HEK293 (cell line): ENCODE measurements at regions not wholly inside any gene's neighbourhood (a gene's known extent, or its start where the extent isn't known, plus 50 kb on each side); places are given as distances from the start of the nearest gene placed in this dataset.

Experiments used
- CTCF ChIA-PET: fragments of 350-600 bp; formaldehyde crosslinking; extraction: SDS; loops from one replicate; lab custom pipeline; 2021; ENCODE audit warnings: antibody characterized with exemption; lab: Yijun Ruan, JAX
- POLR2A ChIA-PET: fragments of 300-600 bp; formaldehyde crosslinking; extraction: SDS; loops from one replicate; lab custom pipeline; 2020; ENCODE audit warnings: antibody characterized with exemption, inconsistent platforms; lab: Yijun Ruan, JAX
- H3K27ac ChIP-seq: fragments of 200-500 bp; sonication (Bioruptor generic); 2 replicates; pipeline ENCODE4 v1.5.1; 2014; ENCODE audit warnings: low read depth, low read length, control low read depth, inconsistent platforms; ENCODE audit errors: extremely low read depth
- H3K36me3 ChIP-seq, 2 experiments: fragments of 200-500 bp in 1 of 2; sonication (Bioruptor generic) in 1 of 2; 1 replicate in 1 of 2; 2 replicates in 1 of 2; pipeline ENCODE4 v1.5.1; 2014 to 2017; ENCODE audit warnings: inconsistent platforms in 2 of 2, low read length in 2 of 2; ENCODE audit not compliant: control insufficient read depth in 2 of 2, insufficient read depth in 1 of 2
- H3K4me1 ChIP-seq: fragments of 200-500 bp; sonication (Bioruptor generic); 2 replicates; pipeline ENCODE4 v1.5.1; 2014; ENCODE audit warnings: mild to moderate bottlenecking, low read length, inconsistent platforms; ENCODE audit not compliant: control insufficient read depth, insufficient read depth
- H3K4me3 ChIP-seq: 2 replicates; pipeline ENCODE4 v1.5.1; 2011; ENCODE audit warnings: low read depth, mild to moderate bottlenecking, control low read depth, low read length, moderate library complexity
- H3K9me3 ChIP-seq: fragments of 200-500 bp; sonication (Bioruptor generic); 2 replicates; pipeline ENCODE4 v1.5.1; 2014; ENCODE audit warnings: low read depth, low read length, inconsistent platforms; ENCODE audit not compliant: control insufficient read depth, insufficient read depth
- BCL11A ChIP-seq: fragments of 450-650 bp; formaldehyde crosslinking; IDR thresholded peaks from 2 replicates; pipeline ENCODE4 v1.5.1; 2016; ENCODE audit warnings: low read depth, missing biosample characterization, missing genetic modification characterization
- EGR2 ChIP-seq: fragments of 450-650 bp; formaldehyde crosslinking; IDR thresholded peaks from 2 replicates; pipeline ENCODE4 v1.5.1; 2016; ENCODE audit warnings: low read depth, missing biosample characterization, missing genetic modification characterization
- KLF10 ChIP-seq: fragments of 450-650 bp; IDR thresholded peaks from 2 replicates; pipeline ENCODE4 v1.5.1; 2018; ENCODE audit warnings: missing biosample characterization, mild to moderate bottlenecking, missing genetic modification characterization
- ZNF10 ChIP-seq: fragments of 450-650 bp; formaldehyde crosslinking; IDR thresholded peaks from 2 replicates; pipeline ENCODE4 v1.5.1; 2017; ENCODE audit warnings: missing biosample characterization, missing genetic modification characterization
- ZNF223 ChIP-seq: fragments of 450-650 bp; formaldehyde crosslinking; IDR thresholded peaks from 2 replicates; pipeline ENCODE4 v1.5.1; 2016; ENCODE audit warnings: missing biosample characterization, missing genetic modification characterization
- ZNF23 ChIP-seq: fragments of 450-650 bp; formaldehyde crosslinking; IDR thresholded peaks from 2 replicates; pipeline ENCODE4 v1.5.1; 2016; ENCODE audit warnings: missing biosample characterization, missing genetic modification characterization, borderline replicate concordance
- ZNF239 ChIP-seq: fragments of 450-650 bp; formaldehyde crosslinking; IDR thresholded peaks from 2 replicates; pipeline ENCODE4 v1.5.1; 2016; ENCODE audit warnings: missing biosample characterization, missing genetic modification characterization
- ZNF274 ChIP-seq, 2 experiments: fragments of 200-500 bp in 1 of 2; fragments of 450-650 bp in 1 of 2; sonication (Bioruptor generic) in 1 of 2; formaldehyde crosslinking in 1 of 2; IDR thresholded peaks; 2 replicates each; pipeline versions ENCODE4 v1.5.1 to v1.6.1; 2014 to 2016; ENCODE audit warnings: borderline replicate concordance in 1 of 2, inconsistent platforms in 1 of 2, low read length in 1 of 2, missing biosample characterization in 1 of 2, missing genetic modification characterization in 1 of 2
- ZNF311 ChIP-seq: fragments of 450-650 bp; formaldehyde crosslinking; IDR thresholded peaks from 2 replicates; pipeline ENCODE4 v1.5.1; 2017; ENCODE audit warnings: missing biosample characterization, missing genetic modification characterization, borderline replicate concordance
- ZNF362 ChIP-seq: fragments of 450-650 bp; formaldehyde crosslinking; IDR thresholded peaks from 2 replicates; pipeline ENCODE4 v1.5.1; 2016; ENCODE audit warnings: missing biosample characterization, missing genetic modification characterization
- ZNF501 ChIP-seq: fragments of 450-650 bp; formaldehyde crosslinking; IDR thresholded peaks from 2 replicates; pipeline ENCODE4 v1.5.1; 2016; ENCODE audit warnings: missing biosample characterization, missing genetic modification characterization
- ZNF660 ChIP-seq: fragments of 450-650 bp; IDR thresholded peaks from 2 replicates; pipeline ENCODE4 v1.5.1; 2018; ENCODE audit warnings: missing biosample characterization, mild to moderate bottlenecking, missing genetic modification characterization
- ZNF747 ChIP-seq: fragments of 450-650 bp; formaldehyde crosslinking; IDR thresholded peaks from 2 replicates; pipeline ENCODE4 v1.5.1; 2016; ENCODE audit warnings: missing biosample characterization, missing genetic modification characterization
- ZNF768 ChIP-seq: fragments of 450-650 bp; formaldehyde crosslinking; IDR thresholded peaks from 2 replicates; pipeline ENCODE4 v1.5.1; 2018; ENCODE audit warnings: missing biosample characterization, mild to moderate bottlenecking, missing genetic modification characterization
- TF ChIP-seq, protein P1 (sequence below): fragments of 450-650 bp; formaldehyde crosslinking; IDR thresholded peaks from 2 replicates; pipeline ENCODE4 v1.5.1; 2016; ENCODE audit warnings: missing biosample characterization, missing genetic modification characterization, borderline replicate concordance
- TF ChIP-seq, protein P2 (sequence below): fragments of 450-650 bp; formaldehyde crosslinking; IDR thresholded peaks from 2 replicates; pipeline ENCODE4 v1.5.1; 2017; ENCODE audit warnings: missing biosample characterization, missing genetic modification characterization

DNA sequence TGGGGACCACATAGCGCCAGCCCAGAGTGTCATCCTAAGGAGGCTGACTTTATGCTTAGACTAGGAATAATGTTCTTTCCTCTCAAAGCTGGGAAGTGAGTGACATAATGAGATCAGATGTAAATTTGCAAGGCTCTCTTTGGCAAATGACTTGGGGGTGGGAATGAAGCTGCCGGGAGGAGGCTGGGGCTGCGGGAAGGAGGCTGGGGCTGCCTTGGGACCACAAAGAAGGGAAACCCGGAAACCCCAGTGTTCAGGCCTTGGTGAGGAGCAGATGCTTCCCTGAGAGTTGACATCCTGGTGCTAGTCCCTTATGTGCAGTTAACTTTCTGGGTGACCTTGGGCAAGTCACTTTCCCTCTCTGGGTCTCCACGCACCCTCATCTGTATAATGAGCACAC, 182.0 kb downstream of the CHST1 start (continued):
- no peak for TF ChIP-seq ZNF274 (IDR thresholded peaks at IDR 0.05; ENCODE audit: low read length)
- no peak for TF ChIP-seq ZNF274 (tag by site-specific recombination; IDR thresholded peaks at IDR 0.05; ENCODE audit: borderline replicate concordance)
- TF ChIP-seq ZNF239 (tag by site-specific recombination): no peak

DNA sequence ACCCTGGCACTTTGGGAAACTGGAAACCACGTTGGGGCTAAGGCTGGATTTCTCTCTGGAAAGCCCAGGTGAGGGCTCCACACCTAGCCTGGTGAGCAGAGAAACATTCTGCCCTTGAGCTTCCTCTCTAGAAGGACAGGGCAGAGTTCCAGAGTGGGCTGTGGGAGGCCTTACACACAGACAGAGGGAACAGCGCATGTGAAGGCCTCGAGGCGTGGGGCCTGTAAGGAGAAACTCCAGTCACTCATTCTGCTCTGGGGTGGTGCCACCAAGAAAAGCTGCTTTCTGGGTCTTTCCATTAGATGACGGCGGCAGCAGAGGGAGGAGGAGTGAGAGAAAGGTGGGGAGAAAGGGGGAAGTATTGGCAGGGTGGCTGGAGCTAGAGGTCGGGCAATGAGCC, 183.1 kb downstream of the CHST1 start:
- H3K4me3 ChIP-seq: no peak overlapping the region
- ChIA-PET CTCF (interaction anchor here (0.7 kb wide), 1 partner anchor 124 kb away, joined by 3 read pairs; no protein-coding TSS in a partner anchor), POLR2A (no interaction called here)
- no peaks in the 10 kb centered on the region for H3K9me3 ChIP-seq
- H3K36me3 ChIP-seq: no peaks in the 10 kb centered on the region
- TF ChIP-seq ZNF768 (tag by site-specific recombination) (no peak), ZNF10 (tag by site-specific recombination) (no peak), ZNF362 (tag by site-specific recombination) (no peak), ZNF311 (tag by site-specific recombination) (no peak), ZNF660 (no peak), ZNF501 (no peak), BCL11A (tag by site-specific recombination) (no peak), EGR2 (tag by site-specific recombination) (no peak), ZNF23 (tag by site-specific recombination) (no peak), ZNF747 (tag by site-specific recombination) (no peak)
- TF ChIP-seq, protein P1, sequence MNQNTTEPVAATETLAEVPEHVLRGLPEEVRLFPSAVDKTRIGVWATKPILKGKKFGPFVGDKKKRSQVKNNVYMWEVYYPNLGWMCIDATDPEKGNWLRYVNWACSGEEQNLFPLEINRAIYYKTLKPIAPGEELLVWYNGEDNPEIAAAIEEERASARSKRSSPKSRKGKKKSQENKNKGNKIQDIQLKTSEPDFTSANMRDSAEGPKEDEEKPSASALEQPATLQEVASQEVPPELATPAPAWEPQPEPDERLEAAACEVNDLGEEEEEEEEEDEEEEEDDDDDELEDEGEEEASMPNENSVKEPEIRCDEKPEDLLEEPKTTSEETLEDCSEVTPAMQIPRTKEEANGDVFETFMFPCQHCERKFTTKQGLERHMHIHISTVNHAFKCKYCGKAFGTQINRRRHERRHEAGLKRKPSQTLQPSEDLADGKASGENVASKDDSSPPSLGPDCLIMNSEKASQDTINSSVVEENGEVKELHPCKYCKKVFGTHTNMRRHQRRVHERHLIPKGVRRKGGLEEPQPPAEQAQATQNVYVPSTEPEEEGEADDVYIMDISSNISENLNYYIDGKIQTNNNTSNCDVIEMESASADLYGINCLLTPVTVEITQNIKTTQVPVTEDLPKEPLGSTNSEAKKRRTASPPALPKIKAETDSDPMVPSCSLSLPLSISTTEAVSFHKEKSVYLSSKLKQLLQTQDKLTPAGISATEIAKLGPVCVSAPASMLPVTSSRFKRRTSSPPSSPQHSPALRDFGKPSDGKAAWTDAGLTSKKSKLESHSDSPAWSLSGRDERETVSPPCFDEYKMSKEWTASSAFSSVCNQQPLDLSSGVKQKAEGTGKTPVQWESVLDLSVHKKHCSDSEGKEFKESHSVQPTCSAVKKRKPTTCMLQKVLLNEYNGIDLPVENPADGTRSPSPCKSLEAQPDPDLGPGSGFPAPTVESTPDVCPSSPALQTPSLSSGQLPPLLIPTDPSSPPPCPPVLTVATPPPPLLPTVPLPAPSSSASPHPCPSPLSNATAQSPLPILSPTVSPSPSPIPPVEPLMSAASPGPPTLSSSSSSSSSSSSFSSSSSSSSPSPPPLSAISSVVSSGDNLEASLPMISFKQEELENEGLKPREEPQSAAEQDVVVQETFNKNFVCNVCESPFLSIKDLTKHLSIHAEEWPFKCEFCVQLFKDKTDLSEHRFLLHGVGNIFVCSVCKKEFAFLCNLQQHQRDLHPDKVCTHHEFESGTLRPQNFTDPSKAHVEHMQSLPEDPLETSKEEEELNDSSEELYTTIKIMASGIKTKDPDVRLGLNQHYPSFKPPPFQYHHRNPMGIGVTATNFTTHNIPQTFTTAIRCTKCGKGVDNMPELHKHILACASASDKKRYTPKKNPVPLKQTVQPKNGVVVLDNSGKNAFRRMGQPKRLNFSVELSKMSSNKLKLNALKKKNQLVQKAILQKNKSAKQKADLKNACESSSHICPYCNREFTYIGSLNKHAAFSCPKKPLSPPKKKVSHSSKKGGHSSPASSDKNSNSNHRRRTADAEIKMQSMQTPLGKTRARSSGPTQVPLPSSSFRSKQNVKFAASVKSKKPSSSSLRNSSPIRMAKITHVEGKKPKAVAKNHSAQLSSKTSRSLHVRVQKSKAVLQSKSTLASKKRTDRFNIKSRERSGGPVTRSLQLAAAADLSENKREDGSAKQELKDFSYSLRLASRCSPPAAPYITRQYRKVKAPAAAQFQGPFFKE (tag by site-specific recombination): no peak
- TF ChIP-seq, protein P2, sequence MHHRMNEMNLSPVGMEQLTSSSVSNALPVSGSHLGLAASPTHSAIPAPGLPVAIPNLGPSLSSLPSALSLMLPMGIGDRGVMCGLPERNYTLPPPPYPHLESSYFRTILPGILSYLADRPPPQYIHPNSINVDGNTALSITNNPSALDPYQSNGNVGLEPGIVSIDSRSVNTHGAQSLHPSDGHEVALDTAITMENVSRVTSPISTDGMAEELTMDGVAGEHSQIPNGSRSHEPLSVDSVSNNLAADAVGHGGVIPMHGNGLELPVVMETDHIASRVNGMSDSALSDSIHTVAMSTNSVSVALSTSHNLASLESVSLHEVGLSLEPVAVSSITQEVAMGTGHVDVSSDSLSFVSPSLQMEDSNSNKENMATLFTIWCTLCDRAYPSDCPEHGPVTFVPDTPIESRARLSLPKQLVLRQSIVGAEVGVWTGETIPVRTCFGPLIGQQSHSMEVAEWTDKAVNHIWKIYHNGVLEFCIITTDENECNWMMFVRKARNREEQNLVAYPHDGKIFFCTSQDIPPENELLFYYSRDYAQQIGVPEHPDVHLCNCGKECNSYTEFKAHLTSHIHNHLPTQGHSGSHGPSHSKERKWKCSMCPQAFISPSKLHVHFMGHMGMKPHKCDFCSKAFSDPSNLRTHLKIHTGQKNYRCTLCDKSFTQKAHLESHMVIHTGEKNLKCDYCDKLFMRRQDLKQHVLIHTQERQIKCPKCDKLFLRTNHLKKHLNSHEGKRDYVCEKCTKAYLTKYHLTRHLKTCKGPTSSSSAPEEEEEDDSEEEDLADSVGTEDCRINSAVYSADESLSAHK (tag by site-specific recombination): no peak
- H3K27ac ChIP-seq: no peak overlapping the region
- no peaks in the 10 kb centered on the region for H3K4me1 ChIP-seq

DNA sequence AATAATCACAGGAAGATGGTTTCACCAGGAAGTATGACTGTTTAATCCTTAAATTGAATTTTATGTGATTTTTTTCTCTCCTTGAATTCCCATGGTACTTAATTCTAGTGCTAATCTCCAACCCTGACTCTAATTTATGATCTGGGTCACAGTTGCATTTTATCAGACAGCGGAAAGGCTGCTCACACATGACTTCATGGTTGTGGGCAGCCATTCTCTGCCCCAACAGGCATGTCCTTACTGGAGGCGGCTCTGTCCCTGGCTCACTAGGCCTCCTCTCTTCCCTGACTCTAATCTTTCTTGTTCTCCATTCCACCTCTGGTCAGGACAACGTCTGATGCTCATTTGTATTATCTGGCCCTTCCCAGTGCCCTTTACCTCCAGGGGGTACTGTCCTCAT, 184.4 kb downstream of the CHST1 start:
- H3K36me3 ChIP-seq: no peaks in the 10 kb centered on the region
- H3K27ac ChIP-seq: no peak overlapping the region
- TF ChIP-seq ZNF223 (tag by site-specific recombination): no peak
- no peak for TF ChIP-seq KLF10 (tag by site-specific recombination)
- no peaks in the 10 kb centered on the region for H3K9me3 ChIP-seq
- CTCF ChIA-PET: no interaction called here
- no peak overlapping the region for H3K4me3 ChIP-seq
- no peaks in the 10 kb centered on the region for H3K4me1 ChIP-seq
- POLR2A ChIA-PET: no interaction called here
